ENCODE measurements at regions not wholly inside any gene's neighbourhood (a gene's known extent, or its start where the extent isn't known, plus 50 kb on each side); places are given as distances from the start of the nearest gene placed in this dataset.

DNA sequence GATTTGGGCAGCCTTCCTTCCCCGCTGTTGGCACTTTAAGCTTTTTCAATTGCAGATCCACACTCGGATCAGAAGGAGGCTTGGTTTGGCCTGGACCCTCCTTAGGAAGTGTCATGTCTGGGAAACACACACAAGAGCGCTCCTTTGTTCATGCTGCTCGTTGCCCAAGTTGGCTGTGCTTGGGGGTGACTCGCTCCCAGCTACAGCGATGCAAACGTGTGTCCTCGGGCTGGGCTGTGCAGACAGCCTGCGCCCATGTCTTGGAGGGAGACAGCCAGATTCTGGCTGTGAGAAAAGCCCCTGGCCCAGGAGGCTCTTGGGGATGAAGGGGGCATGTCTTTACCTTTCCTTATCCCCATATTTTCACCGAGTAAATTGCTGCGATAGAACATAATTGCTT, 665.6 kb upstream of the EEF2KMT start:
- H3K79me1 ChIP-seq (ENCODE audit: low read depth in 1 of 2, low read length in 2 of 2): no peaks in the 10 kb centered on the region
- H3K27ac ChIP-seq (ENCODE audit: insufficient read depth, low read length): no peak overlapping the region
- no peak overlapping the region for H3K18ac ChIP-seq (ENCODE audit: low read depth, low read length)
- H3K9ac ChIP-seq (ENCODE audit: low read depth, low read length): no peak overlapping the region
- no peak overlapping the region for H2BK15ac ChIP-seq (ENCODE audit: low read depth, low read length)
- ATAC-seq (ENCODE audit: low read depth) (no peak), DNase-seq (no peak)
- no peaks in the 10 kb centered on the region for H3K4me1 ChIP-seq (ENCODE audit: control insufficient read depth, insufficient read depth, low read length)
- POLR2A ChIA-PET (ENCODE audit: unreplicated experiment): no interaction called here
- H2BK5ac ChIP-seq (ENCODE audit: low read depth, low read length, poor library complexity, severe bottlenecking): no peak overlapping the region
- no peak overlapping the region for H4K91ac ChIP-seq (ENCODE audit: insufficient read depth, low read depth, low read length)
- no peak overlapping the region for H3K23ac ChIP-seq (ENCODE audit: low read depth, low read length)
- no peak overlapping the region for H4K8ac ChIP-seq (ENCODE audit: low read depth in 2 of 2, low read length in 2 of 2)
- dilution Hi-C loops (cut with HindIII; ENCODE audit: low sequenced_read_pairs, unreplicated experiment): no loop called here
- H4K20me1 ChIP-seq (ENCODE audit: insufficient read depth, low read length): no peaks in the 10 kb centered on the region
- intact Hi-C loops (cut with micrococcal nuclease): no loop called here
- H2AK5ac ChIP-seq (ENCODE audit: low read depth, low read length): no peak overlapping the region
- in situ Hi-C loops (cut with MboI; ENCODE audit: low sequenced_read_pairs): no loop called here
- WGBS, 2 experiments (ENCODE audit: extremely low coverage in 2 of 2, insufficient read length in 1 of 2): 20% methylated on average over 1 of the region's 11 CpGs; no CpG with 5 or more reads in 1 of the 2 experiments
- H2BK20ac ChIP-seq (ENCODE audit: low read depth, low read length): no peak overlapping the region
- H3K4me2 ChIP-seq (ENCODE audit: low read depth, low read length): no peak overlapping the region
- no peak overlapping the region for H3K14ac ChIP-seq (replicated peaks; ENCODE audit: low read depth, low read length)
- H2BK120ac ChIP-seq (ENCODE audit: low read depth, low read length): no peak overlapping the region
- no peak overlapping the region for H3K56ac ChIP-seq (ENCODE audit: extremely low read depth, insufficient read depth, low read length)
- BruUV-seq (replicated peaks): no TSS peak
- peaks cover 25% of the 10 kb centered on the region; the same call in 1 of the 2 replicates for H3K9me3 ChIP-seq (ENCODE audit: control insufficient read depth, insufficient read depth, low read length)
- no peaks in the 10 kb centered on the region for H3K9me1 ChIP-seq (ENCODE audit: insufficient read depth, low read length)
- no peak overlapping the region for H2AFZ ChIP-seq (replicated peaks; ENCODE audit: low read length, poor library complexity)
- no peak overlapping the region for H3K4me3 ChIP-seq (ENCODE audit: insufficient read depth, low read depth, low read length)
- TF ChIP-seq RCOR1 (IDR thresholded peaks at IDR 0.05; ENCODE audit: insufficient replicate concordance, low read length) (no peak), POLR2A (IDR thresholded peaks at IDR 0.05; ENCODE audit: low read depth, low read length) (no peak), FOS (IDR thresholded peaks at IDR 0.05; ENCODE audit: low read depth, low read length) (no peak), NFE2L2 (IDR thresholded peaks at IDR 0.05; ENCODE audit: low read depth, low read length) (no peak), CHD1 (IDR thresholded peaks at IDR 0.05; ENCODE audit: low read depth, low read length) (no peak), SMC3 (IDR thresholded peaks at IDR 0.05; ENCODE audit: low read depth, low read length) (no peak), RAD21 (IDR thresholded peaks at IDR 0.05; ENCODE audit: low read length) (no peak), MAZ (IDR thresholded peaks at IDR 0.05; ENCODE audit: borderline replicate concordance, low read depth, low read length) (no peak), BHLHE40 (IDR thresholded peaks at IDR 0.05; ENCODE audit: low read depth, low read length) (no peak)
- TF ChIP-seq, protein P1, sequence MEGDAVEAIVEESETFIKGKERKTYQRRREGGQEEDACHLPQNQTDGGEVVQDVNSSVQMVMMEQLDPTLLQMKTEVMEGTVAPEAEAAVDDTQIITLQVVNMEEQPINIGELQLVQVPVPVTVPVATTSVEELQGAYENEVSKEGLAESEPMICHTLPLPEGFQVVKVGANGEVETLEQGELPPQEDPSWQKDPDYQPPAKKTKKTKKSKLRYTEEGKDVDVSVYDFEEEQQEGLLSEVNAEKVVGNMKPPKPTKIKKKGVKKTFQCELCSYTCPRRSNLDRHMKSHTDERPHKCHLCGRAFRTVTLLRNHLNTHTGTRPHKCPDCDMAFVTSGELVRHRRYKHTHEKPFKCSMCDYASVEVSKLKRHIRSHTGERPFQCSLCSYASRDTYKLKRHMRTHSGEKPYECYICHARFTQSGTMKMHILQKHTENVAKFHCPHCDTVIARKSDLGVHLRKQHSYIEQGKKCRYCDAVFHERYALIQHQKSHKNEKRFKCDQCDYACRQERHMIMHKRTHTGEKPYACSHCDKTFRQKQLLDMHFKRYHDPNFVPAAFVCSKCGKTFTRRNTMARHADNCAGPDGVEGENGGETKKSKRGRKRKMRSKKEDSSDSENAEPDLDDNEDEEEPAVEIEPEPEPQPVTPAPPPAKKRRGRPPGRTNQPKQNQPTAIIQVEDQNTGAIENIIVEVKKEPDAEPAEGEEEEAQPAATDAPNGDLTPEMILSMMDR (conservative IDR thresholded peaks at IDR 0.05; ENCODE audit: low read depth, low read length): no peak
- TF ChIP-seq, protein P2, sequence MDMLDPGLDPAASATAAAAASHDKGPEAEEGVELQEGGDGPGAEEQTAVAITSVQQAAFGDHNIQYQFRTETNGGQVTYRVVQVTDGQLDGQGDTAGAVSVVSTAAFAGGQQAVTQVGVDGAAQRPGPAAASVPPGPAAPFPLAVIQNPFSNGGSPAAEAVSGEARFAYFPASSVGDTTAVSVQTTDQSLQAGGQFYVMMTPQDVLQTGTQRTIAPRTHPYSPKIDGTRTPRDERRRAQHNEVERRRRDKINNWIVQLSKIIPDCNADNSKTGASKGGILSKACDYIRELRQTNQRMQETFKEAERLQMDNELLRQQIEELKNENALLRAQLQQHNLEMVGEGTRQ (IDR thresholded peaks at IDR 0.05; ENCODE audit: low read depth, low read length): no peak
- TF ChIP-seq, protein P3, sequence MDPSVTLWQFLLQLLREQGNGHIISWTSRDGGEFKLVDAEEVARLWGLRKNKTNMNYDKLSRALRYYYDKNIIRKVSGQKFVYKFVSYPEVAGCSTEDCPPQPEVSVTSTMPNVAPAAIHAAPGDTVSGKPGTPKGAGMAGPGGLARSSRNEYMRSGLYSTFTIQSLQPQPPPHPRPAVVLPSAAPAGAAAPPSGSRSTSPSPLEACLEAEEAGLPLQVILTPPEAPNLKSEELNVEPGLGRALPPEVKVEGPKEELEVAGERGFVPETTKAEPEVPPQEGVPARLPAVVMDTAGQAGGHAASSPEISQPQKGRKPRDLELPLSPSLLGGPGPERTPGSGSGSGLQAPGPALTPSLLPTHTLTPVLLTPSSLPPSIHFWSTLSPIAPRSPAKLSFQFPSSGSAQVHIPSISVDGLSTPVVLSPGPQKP (IDR thresholded peaks at IDR 0.05; ENCODE audit: borderline replicate concordance, low read depth, low read length): no peak
- CTCF ChIA-PET: no interaction called here
- H2AK9ac ChIP-seq (replicated peaks; ENCODE audit: low read depth, low read length, poor library complexity): no peak overlapping the region
- no peak overlapping the region for H4K5ac ChIP-seq (ENCODE audit: low read depth, low read length)
- no peaks in the 10 kb centered on the region for H3K36me3 ChIP-seq (ENCODE audit: control insufficient read depth, insufficient read depth, low read length)
- H3K4ac ChIP-seq (ENCODE audit: low read depth, low read length): no peak overlapping the region
- no peaks in the 10 kb centered on the region for H3K27me3 ChIP-seq (ENCODE audit: control insufficient read depth, insufficient read depth, low read length)
